Hematopoietic multipotent progenitor cell (in vitro differentiated cells): ENCODE measurements at regions not wholly inside any gene's neighbourhood (a gene's known extent, or its start where the extent isn't known, plus 50 kb on each side); places are given as distances from the start of the nearest gene placed in this dataset.

ENCODE experiments used
- DNase-seq, 3 donors: peaks; one replicate each; pipeline ENCODE4 v3.0.0-alpha.2; 2011 to 2015; ENCODE audit warnings: low read depth in 2 of 3, low spot score in 2 of 3

DNA sequence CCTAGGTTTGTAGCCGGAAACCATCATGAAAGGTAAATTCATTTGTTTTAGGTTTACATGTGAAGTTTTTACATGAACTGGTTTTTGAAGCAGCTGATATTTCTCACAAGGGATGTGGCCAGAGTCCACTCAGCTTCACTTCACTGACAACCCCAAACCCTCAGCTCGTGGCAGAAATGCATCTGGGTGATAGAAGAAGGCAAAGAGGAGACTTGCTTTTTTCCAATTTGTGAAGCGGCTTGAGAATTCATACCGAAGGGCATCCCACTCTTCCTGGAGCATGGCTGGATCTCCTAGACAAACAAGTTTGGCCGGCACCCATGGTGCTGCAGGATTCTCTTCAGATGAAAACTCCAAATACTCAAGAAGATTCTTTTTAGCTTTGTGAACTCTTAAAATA is 392.8 kb upstream of the CNR1 start:
- no peak for DNase-seq

- no peak for DNase-seq
Observed at GRCh38 chr6:88556663-88557062, 390.5 kb upstream of the CNR1 start.

DNA sequence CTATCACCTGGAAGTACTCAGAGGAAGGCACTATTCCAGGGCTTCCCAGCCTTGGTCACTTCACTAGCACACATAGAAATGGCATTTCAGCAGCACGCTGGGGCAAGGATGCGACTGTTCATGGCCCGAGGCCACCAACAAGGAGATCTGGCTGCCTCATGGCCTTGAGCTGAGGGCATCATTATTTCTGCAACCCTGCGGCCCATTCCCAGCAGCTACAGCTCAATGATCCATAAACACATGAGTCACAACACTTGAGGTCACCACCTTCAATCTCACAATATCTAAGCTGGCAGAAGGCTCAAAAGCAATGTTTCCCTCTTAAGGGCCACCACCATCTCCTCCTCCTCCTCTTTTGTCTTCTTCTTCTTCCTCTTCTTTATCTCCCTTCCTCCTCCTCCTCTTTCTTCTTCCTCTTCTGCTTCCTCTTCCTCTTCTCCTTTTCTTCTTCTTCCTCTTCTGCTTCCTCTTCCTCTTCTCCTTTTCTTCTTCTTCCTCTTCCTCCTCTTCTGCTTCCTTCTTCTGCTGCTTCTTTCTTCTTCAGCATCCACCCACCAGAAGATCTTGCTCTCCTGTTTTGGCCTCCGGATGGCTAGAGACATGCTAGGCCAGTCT is 382.9 kb upstream of the CNR1 start:
- no peak for DNase-seq

- DNase-seq, result no peak
Observed at GRCh38 chr6:88547768-88548167, 381.6 kb upstream of the CNR1 start.

GRCh38 chr6:88545991-88546390 is 379.8 kb upstream of the CNR1 start:
- no peak for DNase-seq

DNA sequence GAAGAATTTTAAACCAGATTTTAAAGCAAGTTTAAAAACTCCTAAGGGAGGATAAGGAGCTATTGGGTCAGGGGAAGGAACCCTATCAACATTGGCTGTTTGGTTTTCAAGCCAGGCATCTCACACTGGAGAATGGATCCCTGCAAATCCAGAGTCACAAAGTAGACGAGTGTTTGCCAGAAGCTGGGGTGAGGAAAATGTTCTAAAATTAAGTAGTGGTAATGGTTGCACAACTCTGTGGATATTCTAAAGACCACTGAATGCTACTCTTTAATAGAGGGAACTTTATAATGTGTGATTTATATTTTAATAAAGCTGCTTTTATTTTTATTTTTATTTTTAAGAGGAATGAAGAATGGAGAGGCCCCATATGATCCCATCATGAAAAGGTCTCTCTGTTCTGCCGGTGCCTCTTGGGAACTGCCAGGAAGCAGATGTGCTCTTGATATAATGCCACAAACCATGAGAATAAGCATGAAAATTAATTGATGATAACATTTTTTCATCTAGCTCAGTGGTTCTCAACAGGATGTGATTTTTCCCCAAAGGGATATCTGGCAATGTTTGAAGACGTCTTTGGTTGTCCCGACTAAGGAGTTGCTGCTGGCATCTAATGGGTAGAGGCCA is 379.0 kb upstream of the CNR1 start:
- peak in 1 of 3 donors; percentile 37 for DNase-seq

DNA sequence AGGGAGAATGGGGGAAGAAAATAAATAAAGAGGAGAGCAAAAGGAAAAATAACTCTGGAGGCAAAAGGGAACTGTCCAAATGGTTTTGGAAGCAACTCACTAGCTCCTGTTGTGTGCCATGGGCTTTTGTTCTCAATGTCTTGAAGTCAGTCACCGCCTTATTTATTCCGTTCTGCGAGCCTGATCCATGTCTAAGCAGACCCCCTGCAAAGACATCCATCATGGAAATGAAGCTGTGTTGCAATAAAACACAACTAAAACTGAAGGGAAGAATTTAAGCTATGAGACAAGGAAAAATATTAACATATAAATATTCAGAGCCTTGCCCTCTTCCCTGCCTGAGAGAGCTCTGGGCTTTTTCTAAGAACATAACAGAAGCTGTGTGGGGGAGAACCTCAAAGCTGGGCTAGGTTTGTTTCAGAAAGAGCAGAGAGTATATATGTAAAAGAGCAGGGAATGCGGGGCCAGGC is 373.2 kb upstream of the CNR1 start:
- no peak for DNase-seq

DNA sequence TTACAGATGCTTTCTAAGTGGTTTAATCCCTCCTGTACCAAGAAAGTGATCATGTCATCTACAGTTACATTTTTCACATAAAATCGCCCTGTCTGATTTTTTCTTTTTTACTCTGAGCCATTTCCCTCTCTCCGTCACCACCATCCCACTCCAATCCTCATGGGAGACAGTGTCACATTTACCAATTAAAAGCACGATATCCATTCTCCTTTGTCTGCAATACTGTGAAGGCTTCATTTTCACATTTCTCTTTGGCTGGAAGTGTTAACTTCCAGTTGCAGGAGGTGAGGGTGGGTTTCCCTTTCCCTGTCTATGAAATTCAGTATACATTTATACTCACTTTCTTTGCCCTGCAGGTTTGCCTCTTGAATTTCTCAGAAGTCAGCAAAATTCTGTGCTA is 372.7 kb upstream of the CNR1 start:
- no peak for DNase-seq

DNA sequence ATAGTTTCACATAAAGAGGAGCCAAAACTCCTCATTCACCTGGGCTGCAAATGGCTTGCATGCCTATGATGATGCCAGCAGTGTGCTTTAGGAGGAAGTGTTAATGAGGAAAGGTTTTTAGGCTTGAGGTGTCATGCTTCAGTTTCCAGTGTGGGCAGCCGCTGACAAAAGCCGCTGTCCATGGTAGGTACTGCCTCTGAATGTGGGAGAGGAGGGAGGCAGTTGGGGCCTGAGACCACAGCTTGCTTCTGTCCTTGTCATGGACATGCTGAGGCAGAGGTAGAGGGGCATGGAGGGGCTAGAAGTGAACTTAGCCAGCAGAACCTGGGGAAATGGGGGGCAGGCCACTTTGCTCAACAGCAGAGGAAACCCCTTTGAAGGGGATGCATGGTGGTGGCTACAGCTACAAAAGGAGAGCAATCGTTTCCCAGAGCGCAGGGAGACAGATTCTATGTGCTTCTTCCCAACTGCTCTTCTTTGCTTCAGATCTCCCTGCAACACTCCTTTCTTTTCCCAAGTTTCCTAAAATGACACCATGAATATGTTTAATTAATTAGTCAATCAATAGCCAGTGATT is 372.1 kb upstream of the CNR1 start:
- peak in 2 of 3 donors; percentile 24 to 75 for DNase-seq

- peak in 1 of 3 donors; percentile 62 for DNase-seq
Observed at GRCh38 chr6:88536071-88536625, 370.0 kb upstream of the CNR1 start.

DNA sequence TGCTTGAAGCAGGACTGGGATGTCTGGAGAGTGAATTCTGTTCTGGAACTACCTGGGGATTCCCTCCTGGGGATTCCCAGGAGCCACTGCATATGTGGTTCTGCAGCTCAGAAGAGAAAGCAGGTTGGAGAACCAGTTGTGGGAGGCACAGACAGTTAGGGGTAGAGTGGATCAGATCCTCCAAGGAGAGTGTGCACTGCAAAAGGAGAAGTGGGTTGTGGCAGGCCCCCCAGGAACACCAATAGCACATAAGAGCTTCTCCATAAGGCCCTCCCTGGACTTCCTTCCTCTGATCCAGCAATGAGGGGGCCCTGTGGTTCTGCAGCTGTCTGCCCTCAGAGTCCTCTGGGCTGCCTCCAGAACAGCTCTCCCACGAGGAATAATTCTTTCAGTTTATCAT is 369.2 kb upstream of the CNR1 start:
- DNase-seq, result peak in 2 of 3 donors; percentile 27 to 61

DNA sequence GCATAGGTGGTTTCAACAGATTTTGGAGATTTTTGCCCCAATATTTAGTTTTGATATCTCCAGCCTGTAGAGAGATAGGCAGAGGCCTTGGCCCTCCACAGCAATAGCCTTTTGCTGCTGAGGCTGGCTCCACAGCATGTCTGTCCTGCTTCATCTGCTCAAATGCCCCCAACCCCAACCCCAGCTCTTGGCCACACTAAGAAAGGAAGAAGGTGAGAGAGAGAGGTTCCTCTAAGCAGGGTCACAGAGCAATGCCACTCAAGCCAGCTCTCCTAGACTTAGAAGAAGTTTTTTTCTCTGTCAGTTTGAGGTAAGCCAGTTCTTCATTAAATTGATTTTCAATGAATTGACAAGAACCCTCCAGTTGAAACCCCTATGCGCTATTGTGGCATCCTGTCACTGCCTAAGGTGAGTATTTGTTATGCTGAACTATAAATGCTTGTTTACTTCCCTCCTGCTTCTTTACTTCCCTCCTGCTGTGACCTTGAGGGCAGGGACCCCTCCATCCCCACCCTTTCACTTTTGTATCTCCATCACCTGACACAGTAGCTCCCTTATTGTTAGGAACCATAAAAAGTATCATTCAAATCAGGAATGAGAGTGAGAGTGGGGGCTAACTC is 366.2 kb upstream of the CNR1 start:
- no peak for DNase-seq

GRCh38 chr6:88529726-88530125 is 363.6 kb upstream of the CNR1 start:
- DNase-seq, result no peak

GRCh38 chr6:88520445-88520844 is 354.3 kb upstream of the CNR1 start:
- DNase-seq, result no peak

- no peak for DNase-seq
Observed at GRCh38 chr6:88520017-88520338, 353.8 kb upstream of the CNR1 start.

DNA sequence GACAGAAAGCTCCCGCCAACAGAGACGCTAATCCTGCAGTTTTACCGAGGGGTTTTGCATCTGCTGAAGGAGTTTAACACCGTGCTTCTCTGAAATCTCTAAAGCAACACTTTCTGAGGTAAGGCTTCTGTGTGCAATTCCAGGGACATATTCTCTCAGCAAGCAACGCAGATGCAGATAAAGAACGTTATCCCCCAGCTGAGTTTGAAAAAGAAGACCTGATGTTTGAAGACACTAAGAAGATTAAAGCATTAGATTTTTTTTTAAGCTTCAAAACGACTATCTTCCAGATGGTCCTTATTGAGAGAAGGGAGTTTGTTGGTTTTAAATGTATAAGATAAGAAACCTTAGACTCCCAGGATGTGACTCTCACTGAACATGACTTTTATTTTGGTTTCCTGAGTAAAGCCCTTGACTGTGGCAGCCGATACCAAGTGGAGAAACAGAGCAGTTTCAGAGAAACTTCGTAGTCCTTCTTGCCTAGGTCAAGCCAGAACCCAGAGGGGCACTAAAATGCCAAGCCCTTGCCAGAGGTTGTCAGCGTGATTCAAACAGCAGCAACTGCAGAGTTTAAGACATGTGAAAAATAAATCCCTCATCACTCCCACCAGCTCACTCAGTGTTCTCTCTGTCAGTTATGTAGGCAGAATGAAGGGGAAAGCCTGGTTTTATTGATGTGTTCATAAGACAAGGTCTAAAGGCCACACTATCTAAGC is 353.3 kb upstream of the CNR1 start:
- DNase-seq, result no peak

DNA sequence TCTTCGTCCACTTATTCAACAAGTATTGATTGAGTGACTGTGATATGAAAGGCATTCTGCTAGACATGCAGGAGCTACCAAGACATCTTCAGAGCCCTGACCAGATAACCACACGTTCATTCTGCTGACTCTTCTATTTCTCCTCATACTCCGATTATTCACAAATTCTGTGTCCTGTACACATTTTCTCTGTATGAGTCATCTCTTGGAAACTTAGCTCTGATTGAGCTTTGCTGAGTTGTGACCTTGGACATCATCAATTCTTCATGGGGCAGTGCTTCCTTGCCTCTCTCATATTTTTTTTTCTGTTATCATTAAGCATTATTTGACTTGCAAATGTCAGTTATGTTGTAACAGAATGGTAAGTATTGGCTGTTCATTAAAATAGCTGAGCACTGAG is 351.6 kb upstream of the CNR1 start:
- DNase-seq, result no peak

GRCh38 chr6:88513920-88514319 is 347.8 kb upstream of the CNR1 start:
- DNase-seq, result no peak

GRCh38 chr6:88513471-88513870 is 347.3 kb upstream of the CNR1 start:
- DNase-seq, result no peak

DNA sequence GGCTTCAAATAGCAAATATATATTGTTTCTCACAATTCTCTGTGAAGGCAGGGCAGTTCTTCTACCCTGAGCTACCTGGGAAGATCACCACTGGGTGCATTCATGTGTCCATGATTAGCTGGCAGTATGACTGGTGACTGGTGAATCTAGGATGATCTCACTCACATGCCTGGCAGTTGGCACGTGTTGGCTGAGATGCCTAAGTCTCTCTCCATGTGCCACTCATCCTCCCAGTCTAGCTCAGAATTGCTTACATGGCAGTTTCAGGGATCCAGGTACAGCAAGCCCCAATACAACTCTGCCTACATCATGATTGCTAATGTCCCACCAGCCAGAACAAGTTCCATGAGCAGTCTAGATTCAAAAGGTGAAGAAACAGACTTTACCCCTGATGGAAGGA is 346.8 kb upstream of the CNR1 start:
- DNase-seq, result no peak

DNA sequence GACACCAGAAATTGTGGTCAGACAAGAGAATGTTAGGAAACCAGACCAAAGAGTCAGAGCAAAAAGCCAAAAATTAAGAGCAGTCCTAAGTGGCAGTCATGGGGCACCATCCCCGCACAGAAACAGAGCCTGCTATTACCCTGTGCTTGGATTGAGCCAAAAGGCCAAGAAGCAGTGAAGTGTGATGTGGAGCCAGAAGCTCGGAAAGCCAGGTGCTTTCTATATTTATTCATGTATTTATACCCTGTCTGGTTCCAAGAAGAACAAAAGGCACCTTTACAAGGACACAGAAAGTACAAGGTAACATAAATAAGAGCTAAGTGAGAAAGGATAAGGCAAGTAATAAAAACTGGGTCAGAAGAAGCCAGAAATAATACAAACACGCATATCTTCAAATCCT is 336.2 kb upstream of the CNR1 start:
- no peak for DNase-seq
